Stimulated activated CD4-positive, alpha-beta T cell treated with anti-CD3 and anti-CD28 coated beads, TNF-alpha, amount 100 ng/mL, for 4 hours (primary cell): ENCODE measurements at regions not wholly inside any gene's neighbourhood (a gene's known extent, or its start where the extent isn't known, plus 50 kb on each side); places are given as distances from the start of the nearest gene placed in this dataset.

ENCODE experiments used
- DNase-seq, 3 experiments: peaks; one replicate each; pipeline ENCODE4 v3.0.0-alpha.2; 2020; ENCODE audit warnings: low read depth in 3 of 3

- no peak for DNase-seq
Measured at GRCh38 chr2:42920446-42921146, 128.2 kb upstream of the HAAO start.

GRCh38 chr2:42918671-42919318 is 126.4 kb upstream of the HAAO start:
- DNase-seq, result no peak

- no peak for DNase-seq
Measured at GRCh38 chr2:42918041-42918440, 125.7 kb upstream of the HAAO start.

DNA sequence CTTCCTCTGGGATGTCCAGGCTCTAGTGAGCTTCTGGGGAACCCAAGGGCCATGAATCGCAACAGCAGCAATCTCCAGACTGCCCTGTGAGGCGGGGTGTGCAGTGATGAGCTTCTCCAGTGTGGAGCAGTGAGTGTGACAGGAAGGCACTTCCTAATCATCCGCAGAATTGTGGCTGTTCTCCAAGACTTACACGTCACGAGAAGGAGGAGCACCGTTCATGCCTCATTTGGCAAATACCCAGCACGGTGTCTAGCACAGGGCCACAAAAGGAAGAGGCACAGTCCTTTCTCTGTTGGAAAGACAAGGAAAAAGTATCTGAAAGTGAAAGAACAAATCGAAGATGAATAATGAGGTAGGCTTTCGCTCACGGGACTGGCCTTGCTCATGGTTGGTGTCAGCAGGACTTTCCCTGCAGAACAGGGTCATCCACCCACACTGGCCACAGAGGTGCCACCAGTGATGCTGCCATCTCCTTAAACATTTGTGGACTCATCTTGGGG is 125.1 kb upstream of the HAAO start:
- no peak for DNase-seq

- no peak for DNase-seq
Measured at GRCh38 chr2:42916324-42916723, 123.9 kb upstream of the HAAO start.

DNA sequence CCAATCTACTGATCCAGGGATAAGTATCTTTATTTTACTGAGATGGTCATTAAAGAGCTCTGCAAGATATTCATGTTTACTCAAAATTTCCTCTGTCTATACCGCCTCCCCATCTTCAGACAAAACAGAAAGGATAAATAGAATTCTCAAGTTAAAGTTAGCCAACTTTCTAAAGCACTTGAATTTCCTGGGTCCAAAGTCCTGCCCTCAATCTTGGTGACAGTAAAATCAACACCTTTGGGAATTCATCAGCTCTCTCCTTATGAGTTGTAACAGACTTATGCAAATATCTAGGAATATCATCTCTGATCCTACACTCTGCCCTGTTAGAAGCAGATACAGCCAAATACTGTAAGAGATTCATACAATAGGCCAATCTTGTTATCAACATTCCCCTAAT is 122.5 kb upstream of the HAAO start:
- no peak for DNase-seq

DNA sequence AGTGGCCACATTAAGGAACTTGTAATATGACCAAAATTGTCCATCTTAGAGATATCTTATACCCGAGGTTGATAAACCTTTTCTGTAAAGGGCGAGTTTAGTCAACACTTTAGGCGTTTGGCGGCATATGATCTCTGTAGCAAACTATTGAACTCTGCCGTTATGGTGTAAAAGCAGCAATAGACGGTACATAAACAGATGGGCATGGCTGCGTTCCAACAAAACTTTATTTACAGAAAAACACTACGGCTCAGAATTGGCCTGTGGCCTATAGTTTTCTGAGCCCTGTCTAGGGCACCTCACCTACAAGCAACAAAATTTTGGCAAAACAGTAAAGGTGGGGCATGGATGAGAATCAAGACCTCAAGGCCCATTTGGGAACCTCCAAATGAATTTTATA is 121.9 kb upstream of the HAAO start:
- DNase-seq, result no peak

DNA sequence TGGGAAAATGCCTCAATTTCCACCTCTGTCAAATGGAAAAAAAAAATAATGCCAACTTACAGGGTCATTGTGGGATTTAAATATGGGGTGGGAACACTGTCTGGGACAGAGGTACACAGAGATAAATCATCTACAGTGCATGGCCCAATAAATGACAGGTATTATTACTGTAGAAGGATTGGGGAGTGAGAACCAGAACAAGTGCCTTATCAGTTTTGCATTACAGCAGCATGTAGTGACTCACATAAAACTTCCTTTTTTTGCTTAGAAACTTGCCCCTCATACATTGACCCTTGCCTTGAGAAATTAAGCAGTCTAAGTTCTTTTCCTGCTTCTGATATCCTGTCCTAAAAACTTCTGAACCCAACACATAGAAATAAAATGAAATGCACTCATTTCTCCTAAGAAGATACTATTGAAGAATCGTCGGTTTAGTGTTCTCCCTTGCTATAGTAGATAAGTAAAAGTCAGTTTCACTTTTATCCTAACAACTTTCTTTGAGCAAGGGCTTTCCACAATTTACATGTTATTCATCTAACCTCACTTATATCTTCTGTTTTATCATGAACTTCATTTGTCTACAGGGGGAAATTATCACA is 121.0 kb upstream of the HAAO start:
- no peak for DNase-seq

GRCh38 chr2:42910645-42911405 is 118.4 kb upstream of the HAAO start:
- no peak for DNase-seq

DNA sequence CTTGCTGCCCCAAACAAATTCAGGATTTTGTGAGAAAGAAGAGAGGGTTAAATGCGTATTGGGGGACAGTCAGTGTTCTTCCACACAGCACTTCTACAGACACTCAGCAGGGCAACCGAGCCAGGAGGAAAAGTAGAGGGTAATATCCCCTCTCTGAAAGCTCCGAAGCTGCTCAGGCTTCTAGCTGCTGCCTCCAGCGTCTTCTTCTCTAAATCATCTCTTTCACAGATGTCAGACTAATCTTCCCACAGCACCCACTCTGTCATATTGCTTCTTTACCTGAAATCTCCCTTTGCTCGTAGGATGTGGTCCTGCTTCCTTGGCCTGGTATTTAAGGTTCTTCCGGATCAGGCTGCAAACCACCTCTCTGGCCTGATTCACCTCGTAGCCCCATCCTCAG is 117.6 kb upstream of the HAAO start:
- no peak for DNase-seq

DNA sequence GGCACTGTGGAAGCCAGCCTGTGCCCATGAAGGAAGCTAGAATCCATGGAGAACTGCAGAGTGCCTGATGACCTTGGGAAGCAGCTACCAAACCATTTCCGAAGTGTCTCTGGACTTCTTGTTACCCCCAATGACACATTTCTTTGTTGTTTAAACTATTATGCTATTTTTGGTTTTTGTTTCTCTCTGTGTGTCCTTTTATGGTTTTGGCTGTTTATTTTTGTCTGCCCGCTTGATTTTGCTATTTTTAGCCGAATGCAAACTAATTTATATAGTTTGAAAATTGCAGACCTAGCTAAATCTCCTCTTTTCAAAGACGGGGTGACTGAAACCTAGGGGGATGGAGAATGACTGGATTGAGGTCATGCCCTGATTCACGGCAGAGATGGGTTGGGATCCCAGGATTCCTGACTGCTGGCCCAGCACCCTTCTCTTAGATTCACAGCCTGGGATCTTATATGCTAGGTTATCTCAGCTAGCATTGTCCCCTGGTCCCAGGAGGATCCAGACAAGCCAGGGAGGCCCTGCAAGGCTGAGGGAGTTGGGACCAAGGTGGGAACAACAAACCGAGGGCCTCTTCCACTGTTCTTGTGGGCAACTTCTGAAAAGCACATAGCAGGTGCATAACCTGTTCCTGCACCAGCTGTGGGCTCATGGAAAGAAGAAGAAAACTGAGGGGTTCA is 116.3 kb upstream of the HAAO start:
- DNase-seq, result no peak

DNA sequence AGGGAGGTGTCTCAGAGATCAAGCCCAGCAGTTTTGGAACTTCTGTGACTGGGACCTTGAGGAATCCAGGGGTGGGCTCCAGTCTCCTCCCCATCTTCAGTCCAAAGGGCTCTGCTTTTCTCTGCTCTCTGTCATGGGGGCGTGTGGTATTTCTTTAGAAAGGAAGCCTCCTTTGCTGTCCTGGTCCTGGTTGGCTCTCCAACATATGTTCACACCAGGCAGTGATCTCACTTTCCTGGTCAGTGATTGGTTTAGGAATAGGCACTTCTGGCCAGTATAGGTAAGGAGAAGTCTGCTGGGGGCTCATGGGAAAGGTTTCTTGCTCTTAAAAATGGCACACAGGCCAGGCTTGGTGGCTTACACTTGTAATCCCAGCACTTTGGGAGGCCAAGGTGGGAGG is 115.5 kb upstream of the HAAO start:
- no peak for DNase-seq

DNA sequence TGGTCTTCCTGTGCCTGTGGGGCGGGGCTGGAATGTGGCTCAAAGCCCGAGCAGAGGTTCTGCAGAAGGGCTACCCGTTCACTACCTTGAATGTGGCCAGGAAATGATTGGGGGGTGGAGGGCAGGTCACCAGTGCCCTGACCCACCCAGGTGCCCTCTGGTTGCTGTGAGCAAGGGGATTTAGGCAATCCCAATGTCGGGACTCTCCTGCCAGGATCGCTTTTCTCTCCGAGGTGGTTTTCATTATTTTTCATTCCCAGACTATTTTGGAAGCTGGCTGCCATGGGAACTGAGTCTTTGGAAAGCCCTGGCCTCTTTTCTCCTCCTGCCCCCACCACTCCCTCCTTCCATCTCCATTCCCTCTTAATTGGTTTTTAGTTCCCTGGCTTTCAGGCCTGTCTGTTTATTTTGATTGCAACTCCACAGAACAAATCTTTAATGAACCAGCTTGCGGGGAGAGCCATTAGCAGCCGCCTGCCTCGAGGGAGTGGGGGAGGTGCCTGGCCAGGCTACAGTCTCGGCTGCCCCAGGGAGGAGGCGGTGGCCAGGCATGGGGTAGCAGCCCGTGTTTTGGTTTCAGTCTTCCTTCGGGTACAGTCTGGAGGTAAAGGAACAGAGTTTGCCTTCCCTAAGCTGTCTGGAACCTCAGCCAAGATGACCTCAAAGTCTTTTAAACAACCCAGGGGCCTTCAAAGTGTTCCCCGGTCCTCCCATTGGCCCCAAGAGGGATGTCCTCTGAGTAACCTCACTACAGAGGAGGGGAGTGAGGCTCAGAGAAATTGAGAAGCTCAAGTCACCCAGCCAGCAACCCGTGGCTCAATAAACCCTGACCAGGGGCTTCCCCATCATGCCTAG is 114.4 kb upstream of the HAAO start:
- DNase-seq, result no peak

DNA sequence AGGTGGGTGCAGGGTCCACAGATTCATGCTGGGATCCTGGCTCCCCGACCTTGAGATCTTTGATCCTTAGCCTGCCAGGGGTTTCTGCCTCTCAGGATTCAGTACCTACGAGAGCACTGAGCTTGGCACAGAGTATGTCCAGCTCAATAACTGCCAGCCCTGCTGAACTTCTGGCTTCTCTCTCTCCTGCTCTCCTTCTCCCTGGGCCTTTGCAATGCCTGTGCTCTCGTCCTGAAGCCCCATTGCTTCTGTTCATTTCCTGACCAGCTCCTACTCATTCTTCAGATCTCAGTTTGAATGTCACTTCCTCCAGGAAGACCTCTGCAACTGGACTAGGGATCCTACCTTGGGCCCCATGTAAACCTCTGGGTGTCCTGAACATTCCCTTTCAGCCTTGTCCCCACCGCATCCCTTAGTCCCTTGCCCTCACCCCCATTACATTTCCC is 113.8 kb upstream of the HAAO start:
- no peak for DNase-seq

GRCh38 chr2:42905341-42906110 is 113.1 kb upstream of the HAAO start:
- no peak for DNase-seq

DNA sequence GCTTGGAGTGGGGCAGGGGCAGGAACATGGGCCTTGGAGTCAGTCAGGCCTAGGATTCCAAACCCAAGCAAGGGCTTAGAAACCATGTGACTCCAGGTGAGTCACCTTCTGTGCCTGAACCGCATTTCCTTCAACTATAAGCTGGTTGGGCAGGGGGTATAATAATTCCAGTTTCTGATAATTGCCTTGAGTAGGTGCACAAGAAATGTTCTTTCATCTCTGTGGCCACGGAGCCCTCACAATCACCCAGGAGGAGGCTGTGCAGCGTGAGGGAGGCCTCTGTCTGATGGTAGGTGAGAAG is 112.1 kb upstream of the HAAO start:
- no peak for DNase-seq

GRCh38 chr2:42903821-42904575 is 111.6 kb upstream of the HAAO start:
- no peak for DNase-seq

DNA sequence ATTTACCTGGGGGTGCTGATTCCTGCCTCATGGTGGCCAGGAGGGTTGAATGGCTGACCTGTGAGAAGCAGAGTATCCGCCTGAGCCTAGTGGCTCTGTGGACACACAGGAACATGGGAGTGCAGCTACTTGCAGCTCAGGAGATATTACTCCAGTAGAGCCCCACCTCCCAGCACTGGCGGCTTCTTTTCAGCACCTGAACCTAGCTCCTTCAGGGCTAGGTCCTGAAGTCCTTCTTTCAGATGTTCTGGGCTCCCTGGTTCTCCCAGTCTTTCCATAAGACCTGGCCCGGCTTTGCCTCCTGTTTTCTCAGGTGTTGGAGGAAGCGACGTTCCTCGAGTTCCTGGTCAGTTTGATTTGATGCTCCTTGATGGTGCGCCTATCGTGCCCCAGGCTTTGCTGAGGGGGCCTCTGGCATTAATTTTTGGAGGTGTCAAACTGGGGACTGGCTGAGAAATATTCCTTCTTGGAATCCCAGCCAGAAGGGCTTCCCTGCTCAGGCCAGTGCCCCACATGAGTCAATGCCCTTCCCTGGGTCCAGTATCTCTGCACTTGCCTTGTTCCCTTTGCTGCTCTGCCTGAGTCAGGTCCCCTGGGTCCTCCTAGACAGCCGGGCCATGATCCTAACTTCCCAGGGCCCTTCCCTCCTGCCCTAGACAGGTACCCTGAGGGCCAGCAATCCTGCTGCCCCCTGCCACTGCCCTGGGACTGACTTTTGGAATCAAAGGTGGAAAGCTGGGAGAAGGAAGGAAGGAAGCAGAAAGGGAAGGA is 110.7 kb upstream of the HAAO start:
- DNase-seq, result no peak
